ENCODE measurements at regions not wholly inside any gene's neighbourhood (a gene's known extent, or its start where the extent isn't known, plus 50 kb on each side); places are given as distances from the start of the nearest gene placed in this dataset.
"Not testable (repeated sequence)": the region's sequence is repeated elsewhere in the genome, so short reads cannot be mapped to it uniquely, and the experiment has no call there.

DNA sequence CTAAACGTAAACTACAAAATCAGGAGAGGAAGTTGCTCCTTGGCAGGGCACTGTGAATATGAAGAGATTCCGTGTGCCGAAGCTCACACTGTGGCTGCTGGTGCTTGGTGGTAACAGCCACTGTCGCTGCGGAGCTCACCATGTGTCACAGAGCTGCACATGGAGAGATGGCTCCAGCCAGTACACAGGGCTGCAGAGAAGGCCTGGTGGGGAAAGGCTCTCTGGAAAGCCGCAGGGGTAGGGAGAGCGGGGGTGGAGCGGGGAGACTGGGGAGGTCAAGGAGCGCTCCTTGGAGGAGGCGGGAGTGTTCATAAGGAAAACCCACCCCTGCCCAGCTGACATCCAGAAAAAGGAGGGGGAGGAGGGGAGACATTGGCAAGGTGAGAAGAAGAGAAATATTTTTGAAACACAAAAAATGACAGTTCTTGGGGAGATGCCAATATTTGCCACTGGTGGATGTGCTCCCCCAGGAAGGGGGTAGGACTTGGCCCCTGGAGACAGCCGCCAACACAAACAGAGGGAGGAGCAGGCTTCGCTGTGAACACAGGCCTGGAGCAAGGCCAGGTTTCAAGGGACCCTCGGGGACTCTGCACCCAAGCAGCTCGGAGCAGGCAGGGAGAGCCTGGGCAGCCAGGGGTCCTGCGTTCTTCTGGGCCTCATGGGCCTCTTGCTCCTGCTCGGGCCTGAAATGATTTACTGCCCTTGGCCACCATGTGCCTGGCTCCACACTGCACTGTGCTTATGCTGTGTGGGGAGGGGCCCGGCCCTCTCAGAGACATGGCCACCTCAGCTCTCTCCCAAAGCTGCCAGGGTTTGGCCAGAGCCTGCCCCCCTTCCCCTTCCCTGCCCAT, 102.6 kb upstream of the GLI2 start:
- intact Hi-C loops (cut with DNase I) = no loop called here
- DNase-seq (no peak), ATAC-seq (no peak)

- no peak for ATAC-seq
- intact Hi-C loops (cut with DNase I) = no loop called here
- DNase-seq = no peak
Observed at GRCh38 chr2:120634533-120634932, 101.1 kb upstream of the GLI2 start.

GRCh38 chr2:120635146-120635545, 100.5 kb upstream of the GLI2 start:
- no peak for DNase-seq
- ATAC-seq = no peak
- intact Hi-C loops (cut with DNase I) = no loop called here

DNA sequence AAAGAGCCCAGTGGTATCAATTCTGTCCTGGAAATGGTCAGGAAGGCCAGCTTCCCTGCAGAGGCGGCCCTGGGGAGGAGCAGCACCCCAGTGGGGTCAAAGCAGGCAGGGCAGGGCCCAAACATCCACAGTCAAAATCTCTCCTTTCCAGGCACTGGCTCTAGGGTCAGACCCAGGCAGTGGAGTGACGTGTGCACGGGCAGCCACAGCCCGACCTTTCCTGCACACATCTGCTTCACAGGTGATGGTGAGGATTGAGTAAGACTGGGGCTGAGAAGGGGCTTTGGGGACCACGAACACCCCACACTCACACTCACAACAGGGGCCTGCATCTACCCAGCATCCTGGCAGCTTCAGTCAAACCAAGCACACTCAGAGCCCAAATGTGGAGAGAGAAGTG, 97.8 kb upstream of the GLI2 start:
- intact Hi-C loops (cut with DNase I) = no loop called here
- DNase-seq (no peak), ATAC-seq (no peak)

- intact Hi-C loops (cut with DNase I) = no loop called here
- no peak for DNase-seq
- ATAC-seq = no peak
Observed at GRCh38 chr2:120638450-120638849, 97.2 kb upstream of the GLI2 start.

DNA sequence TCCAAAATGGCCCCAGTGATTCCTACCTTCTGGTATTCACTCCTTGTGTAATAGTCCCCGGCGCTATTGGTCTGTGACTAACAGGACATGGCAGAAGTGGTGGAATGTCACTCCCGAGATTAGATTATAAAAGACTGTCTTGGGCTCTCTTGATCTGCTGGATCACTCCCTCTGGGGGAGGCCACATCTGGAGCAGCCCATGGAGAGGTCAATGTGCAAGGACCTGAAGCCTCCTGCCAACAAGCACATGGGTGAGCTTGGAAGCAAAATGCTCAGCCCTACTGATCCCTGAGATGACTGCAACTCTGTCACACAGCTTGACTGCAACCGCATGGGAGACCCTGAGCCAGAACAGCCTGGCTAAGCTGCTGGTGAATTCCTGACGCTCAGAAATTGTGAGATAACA, 94.3 kb upstream of the GLI2 start:
- peak in 1 of 2 donors; percentile 53 for ATAC-seq
- intact Hi-C loops (cut with DNase I) = no loop called here
- DNase-seq = no peak

DNA sequence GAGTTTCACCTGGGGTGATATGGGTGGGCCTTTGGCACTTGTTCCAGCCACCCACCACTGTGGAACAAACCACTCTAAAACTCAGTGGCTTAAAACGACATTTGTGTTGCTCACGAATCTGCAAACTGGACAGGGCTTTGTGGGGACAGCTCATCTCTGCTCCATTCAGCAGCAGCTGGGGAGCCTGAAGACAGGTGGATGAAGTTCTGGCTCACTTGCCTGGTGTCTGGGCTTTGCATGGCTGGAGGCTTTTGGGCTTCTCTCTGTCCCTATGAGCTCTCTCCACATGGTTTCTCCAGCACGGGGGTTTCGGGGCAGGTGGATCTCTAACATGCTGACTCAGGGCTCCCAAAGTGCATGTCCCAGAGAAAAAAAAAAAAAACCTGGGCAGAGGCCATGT, 93.0 kb upstream of the GLI2 start:
- ATAC-seq (no peak), DNase-seq (no peak)
- intact Hi-C loops (cut with DNase I) = no loop called here

DNA sequence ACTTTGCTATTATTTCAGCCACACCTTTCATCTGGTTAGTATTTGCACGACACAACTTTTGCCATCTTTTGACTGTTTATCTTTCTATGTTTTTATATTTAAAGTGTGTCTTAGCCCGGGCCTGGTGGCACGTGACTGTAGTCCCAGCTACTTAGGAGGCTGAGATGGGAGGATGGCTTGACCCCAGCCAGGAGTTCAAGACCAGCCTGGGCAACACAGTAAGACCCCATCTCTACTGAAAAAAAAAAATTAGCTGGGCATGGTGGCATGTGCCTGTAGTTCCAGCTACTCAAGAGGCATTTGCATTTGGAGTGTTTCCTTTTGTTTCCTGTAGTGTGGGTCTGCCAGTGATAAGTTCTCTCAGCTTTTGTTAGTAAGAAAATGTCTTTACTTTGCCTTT, 88.7 kb upstream of the GLI2 start:
- DNase-seq = no peak
- ATAC-seq = no peak
- intact Hi-C loops (cut with DNase I) = no loop called here

GRCh38 chr2:120647487-120647886, 88.2 kb upstream of the GLI2 start:
- intact Hi-C loops (cut with DNase I) = no loop called here
- ATAC-seq (no peak), DNase-seq (no peak)

DNA sequence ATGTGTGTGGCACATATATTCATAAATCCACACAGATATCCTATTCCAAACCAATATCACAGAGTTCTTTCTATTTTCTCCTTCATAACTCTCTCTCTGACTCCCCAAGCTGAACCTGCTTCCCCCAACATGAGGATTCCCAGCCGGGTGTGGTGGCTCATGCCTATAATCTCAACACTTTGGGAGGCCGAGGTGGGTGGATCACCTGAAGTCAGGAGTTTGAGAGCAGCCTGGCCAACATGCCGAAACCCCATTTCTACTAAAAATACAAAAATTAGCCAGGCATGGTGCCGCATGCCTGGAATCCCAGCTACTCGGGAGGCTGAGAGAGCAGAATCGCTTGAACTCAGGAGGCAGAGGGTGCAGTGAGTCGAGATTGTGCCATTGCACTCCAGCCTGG, 86.3 kb upstream of the GLI2 start:
- intact Hi-C loops (cut with DNase I); ATAC-seq; DNase-seq: not testable (repeated sequence)

DNA sequence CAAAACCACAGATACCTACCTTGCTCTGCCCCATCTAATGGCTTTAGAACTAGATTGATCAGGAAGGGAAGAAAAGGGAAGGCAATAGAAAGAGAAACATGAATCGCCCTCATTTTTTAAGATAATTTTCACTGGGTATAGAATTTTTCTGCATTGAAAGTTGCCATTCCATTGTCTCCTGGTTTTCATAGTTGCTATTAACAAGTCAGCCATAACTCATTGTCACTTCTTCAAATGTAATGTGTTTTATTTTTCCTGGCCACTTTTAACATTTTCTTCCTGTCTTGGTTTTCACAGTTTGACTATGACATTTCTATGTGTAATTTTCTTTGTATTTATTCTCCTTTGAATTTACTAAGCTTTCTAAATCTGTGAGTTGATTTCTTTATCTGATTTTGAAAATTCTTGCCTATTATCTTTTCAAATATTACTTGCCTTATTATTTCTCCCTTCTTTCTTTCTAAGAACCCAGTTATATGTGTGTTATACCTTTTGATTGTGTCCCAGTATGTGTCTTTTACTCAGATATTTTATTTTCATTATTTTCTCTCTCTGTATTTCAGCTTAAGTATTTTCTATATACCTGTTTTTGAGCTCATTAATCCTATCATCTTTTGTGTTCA, 85.5 kb upstream of the GLI2 start:
- no peak for DNase-seq
- ATAC-seq = no peak
- intact Hi-C loops (cut with DNase I) = loop anchor here in 1 of 2 donors (10.0 kb wide), 1 partner anchor 85 kb away; no protein-coding TSS in a partner anchor

DNA sequence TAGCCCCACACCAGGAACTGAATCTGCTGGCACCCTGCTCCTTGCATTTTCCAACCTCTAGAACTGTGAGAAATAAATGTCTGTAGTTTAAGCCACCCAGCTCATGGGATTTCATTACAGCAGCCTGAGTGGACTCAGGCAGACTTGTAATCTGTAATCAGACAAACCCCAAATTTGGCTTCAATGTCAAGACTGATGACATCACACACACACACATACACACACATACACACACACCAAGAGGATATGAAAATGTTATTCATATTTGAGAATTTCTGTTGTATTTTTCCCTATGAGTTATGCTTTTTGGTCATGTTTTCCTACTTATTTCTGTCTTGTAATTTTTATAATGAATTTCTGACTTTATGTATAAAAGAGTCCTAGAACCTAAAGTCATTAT, 83.8 kb upstream of the GLI2 start:
- intact Hi-C loops (cut with DNase I) = loop anchor here in 1 of 2 donors (10.0 kb wide), 1 partner anchor 87 kb away; no protein-coding TSS in a partner anchor
- ATAC-seq (no peak), DNase-seq (no peak)

DNA sequence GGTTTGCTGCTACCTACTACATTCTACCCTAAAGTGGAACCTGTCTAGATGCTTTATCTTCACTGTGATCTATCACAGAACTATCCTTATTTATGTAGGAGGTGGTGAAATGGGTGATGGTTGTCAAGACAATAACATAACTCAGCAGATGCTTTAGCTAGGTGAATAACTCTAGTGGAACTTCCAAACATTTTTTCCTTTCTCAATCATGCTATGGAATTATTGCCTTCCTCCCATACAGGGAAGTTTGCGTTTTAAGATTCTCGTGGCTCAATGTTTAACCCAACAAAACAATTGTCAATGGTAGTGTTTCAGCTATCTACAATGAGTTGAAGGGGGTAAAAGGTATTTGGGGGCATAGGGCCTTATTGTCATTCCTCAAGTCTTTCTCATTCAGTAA, 82.6 kb upstream of the GLI2 start:
- ATAC-seq (no peak), DNase-seq (no peak)
- intact Hi-C loops (cut with DNase I) = loop anchor here in 1 of 2 donors (10.0 kb wide), 1 partner anchor 88 kb away; no protein-coding TSS in a partner anchor

DNA sequence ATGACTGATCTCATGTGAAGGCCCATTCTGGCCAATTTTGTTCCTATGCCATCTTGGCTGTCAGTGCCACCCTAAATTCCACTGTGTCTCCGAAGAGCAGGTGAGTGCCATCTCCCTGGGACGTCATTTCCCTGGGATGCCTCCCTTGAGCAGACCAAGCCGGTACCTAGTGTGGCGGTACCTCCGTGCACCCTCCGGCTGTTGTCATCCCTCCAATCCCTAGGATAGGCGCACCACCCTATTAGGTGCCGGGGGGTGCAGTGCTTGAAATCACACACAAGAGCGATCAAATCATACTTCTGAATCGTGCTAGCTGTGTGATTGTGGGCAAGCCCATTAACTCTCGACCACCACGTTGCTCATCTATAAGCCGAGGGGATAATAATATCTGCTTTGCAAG, 81.8 kb upstream of the GLI2 start:
- intact Hi-C loops (cut with DNase I) = loop anchor here in 1 of 2 donors (10.0 kb wide), 1 partner anchor 89 kb away; no protein-coding TSS in a partner anchor
- no peak for DNase-seq
- no peak for ATAC-seq

DNA sequence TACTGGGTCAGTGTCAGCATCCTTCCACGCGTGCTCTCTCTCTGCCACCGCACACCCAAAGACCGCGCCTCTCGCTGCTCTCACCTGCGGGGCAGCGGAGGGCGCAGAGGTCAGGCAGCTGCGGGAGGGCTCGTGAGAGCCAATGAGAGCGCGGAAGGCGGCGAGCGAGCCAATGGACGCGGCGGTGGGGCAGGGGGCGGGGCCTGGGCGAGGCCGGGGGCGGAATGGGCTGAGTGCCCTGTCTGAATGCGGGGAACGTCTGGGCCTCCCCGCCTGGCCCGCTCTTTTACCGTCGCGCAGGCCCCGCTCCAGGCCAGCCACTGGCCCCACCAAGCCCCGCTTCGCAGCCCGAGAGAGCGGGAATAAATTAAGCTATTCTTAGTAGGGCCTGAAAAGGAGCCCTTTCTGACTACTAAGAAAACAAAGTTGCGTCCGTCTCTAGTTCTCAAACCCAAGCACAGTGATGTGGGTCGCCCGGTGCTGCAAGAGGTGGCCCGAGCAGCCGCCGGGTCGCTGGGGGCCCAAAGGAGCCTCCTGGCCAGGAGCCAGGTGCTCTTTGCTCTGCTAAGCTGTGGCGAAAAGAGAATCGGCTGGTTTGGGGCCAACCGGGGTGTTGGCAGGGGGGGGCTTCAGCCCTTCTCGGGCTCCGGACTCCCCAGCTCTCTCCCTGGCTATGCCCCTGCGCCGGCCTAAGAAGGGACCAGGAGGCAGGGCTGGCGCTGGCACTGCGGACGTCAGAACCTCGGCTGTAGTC, 81.1 kb upstream of the GLI2 start:
- intact Hi-C loops (cut with DNase I) = loop anchor here in 1 of 2 donors (10.0 kb wide), 1 partner anchor 90 kb away; no protein-coding TSS in a partner anchor
- peak; percentile 31 for DNase-seq
- peak; percentile 88 to 89 for ATAC-seq

GRCh38 chr2:120656273-120656950, 79.3 kb upstream of the GLI2 start:
- DNase-seq (no peak), ATAC-seq (no peak)
- intact Hi-C loops (cut with DNase I) = loop anchor here in 1 of 2 donors (10.0 kb wide), 1 partner anchor 92 kb away; no protein-coding TSS in a partner anchor

DNA sequence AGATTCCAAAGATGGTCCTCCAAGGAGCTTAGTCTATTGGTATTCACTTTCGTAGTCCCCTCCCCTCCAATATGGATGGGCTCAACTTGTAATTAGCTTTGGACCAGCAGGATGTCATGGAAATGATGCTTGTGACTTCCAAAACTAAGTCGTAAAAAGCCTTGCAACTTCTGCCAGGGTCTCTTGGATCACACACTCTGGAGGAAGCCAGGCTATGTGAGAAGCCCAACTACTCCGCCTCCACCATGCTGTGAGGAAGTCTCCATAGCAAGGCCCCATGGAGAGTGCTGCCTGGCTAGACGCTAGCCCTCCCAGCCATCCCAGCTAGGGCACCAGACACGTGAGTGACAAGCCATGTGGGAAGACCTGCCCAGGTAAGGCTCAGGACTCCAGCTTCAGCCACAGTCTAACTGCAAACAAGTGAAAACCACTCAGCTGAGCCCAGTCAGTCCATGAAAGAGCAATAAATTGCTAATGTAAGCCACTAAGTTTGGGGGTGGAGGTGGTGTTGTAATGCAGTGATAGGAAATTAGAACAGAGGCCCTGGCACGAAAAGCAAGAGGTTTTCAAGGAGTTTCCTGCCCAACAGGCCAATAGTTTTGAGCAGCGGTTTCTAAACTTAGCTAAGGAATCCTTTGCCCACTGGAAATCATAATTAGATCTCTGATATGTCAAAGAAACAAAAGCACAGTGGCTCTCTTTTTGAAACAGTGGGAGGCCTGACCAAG, 77.5 kb upstream of the GLI2 start:
- intact Hi-C loops (cut with DNase I) = loop anchor here in 1 of 2 donors (10.0 kb wide), 1 partner anchor 93 kb away; no protein-coding TSS in a partner anchor
- DNase-seq (no peak), ATAC-seq (no peak)

- intact Hi-C loops (cut with DNase I) = loop anchor here in 1 of 2 donors (10.0 kb wide), 1 partner anchor 94 kb away; no protein-coding TSS in a partner anchor
- DNase-seq = no peak
- no peak for ATAC-seq
Observed at GRCh38 chr2:120658770-120659158, 76.9 kb upstream of the GLI2 start.

Data from left cardiac atrium (tissue), 4 donors.